ENCODE measurements at regions not wholly inside any gene's neighbourhood (a gene's known extent, or its start where the extent isn't known, plus 50 kb on each side); places are given as distances from the start of the nearest gene placed in this dataset.

DNA sequence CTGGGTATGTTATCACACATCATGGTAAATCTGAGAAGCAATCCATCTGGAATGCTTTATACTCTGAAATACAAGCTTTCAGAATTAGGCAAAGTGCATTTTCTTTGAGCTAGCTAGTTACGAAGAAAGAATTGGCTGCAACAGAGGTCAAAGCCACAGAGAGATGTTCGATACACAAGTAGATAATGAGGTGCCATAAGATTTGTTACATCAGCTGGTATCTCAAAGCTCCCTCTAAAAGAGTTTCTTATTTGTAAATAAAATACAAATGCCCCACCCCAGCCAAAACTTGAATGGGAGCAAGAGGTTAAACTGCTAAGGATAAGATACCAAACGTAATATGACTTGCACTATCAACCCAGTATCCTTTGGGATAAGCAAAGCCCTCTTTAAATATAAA lies 84.0 kb upstream of the SLCO3A1 start:
- DNase-seq = no peak

DNA sequence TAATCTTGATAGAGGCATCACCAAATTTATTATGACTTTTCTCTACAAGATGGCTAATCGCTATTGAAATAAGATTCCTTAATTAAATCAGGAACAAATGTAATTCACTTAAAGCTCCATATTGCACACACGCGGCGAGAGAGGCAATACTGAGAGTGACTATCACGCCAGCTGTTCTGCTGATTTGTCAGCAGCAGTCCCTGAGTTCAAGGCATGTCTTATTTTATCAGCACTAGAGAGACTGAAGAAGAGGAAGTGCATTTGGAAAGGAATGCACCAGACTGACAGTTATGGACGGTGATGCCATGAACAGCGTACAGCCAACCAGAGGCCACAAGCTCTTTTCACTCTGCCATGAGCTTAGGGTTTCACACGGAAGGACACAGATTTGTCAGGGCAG lies 83.6 kb upstream of the SLCO3A1 start:
- no peak for DNase-seq

DNA sequence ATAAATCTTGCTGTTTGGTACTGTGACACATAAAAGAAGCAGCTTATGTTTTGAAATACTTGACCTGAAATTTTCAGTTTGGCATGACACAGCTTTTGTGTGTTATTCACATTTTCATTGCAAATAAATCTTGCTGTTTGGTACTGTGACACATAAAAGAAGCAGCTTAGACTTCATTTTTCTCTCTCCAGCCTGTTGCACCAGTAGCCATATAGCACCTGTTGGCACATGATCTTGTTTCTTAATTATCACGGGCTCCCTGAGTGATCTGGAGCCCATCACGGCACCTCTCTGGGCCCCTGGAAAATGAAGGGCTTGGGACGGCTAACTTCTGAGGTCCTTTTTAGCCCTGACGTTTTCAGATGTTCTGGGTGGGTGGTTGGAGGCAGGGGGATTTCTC lies 77.4 kb upstream of the SLCO3A1 start:
- DNase-seq = no peak

DNA sequence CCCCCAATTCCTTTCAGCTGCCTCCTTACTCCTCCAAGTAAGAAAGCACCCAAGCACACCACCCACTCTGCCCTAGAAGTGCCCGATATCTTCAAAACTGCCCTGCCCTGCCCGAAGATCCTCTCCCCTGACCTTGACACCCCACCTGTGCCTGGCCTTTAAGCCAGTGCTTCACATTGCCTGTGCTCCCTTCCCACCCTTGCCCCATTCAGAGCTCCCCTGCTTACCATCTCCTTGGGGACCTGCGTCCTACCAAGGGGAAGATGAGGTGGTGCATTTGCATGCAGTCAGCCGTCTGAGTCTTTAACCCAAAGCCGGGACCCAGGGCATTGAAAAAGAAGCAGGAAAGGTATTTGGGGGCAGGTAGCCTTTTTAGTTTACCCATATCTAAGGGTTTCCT lies 73.5 kb upstream of the SLCO3A1 start:
- DNase-seq = no peak

DNA sequence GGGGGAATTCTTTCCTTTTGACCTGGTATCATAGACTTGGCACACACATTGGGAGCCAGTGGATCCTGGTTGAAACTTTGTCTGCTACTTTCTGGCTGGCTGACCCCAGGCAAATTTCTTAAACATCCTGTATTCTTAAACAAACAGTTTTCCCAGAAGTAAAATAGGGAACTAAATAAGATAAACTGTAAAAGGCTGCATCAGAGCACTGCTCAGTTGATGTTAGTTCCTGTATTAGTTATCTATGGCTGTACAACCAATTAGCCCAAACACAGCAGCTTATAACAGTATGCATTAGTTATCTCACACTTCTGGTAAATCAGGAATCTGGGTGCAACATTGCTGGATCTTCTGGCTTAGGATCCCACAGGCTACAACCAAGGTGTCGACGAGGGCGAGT lies 73.1 kb upstream of the SLCO3A1 start:
- no peak for DNase-seq

DNA sequence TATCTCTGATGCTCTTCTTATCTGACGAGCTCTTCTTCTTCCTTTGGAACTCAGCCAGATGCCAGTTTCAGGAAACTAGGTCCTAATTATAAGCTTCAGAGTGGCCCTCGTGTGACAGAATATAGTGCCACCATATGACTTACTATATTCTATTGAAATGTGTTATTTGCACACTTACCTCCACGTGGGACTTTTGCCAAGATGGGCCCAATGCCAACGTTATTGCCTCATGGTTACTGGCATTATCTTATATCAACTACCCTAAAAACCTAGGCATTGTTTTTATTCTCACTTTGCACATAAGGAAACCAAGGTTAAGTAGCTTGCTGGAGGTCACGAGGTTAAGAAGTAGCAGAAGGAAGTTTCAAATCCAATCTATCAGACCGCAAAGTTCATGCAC lies 71.3 kb upstream of the SLCO3A1 start:
- no peak for DNase-seq

DNA sequence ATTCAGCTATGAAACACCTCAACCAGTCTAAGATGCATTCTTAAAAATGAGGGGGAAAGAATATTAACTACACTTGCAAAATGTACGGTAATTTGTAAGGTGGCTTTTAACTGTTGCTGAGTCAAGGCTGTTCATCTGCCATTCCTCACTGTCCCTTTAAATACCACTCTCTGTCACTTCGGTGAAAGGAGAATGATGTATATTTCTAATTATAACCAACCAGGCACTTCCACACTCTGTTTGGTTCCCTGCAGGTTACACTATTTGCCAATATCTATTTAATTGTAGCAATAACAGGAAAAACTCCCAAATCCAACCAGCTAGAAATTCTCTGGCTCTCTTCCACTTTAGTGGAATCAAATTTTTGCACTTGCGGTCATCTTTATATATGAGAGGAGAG lies 70.5 kb upstream of the SLCO3A1 start:
- DNase-seq = no peak

DNA sequence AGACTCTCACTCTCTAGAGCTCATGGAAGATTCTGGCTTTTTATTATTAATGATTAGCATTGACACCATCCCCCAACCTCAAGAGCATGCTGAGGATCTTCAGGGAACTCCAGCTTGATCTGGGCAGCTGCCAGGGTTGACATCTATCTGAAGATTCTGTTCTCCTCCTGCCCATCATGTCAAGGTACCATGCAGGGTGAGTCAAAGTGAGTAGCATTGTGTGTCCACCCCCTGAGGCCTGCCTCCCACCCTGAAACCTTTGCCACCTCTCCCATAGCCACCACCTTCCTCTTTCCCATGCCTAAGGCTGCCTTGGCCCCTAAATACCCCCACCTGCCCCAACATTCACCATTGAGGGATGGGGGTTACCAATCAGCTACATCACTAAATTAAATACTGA lies 70.1 kb upstream of the SLCO3A1 start:
- DNase-seq = no peak

DNA sequence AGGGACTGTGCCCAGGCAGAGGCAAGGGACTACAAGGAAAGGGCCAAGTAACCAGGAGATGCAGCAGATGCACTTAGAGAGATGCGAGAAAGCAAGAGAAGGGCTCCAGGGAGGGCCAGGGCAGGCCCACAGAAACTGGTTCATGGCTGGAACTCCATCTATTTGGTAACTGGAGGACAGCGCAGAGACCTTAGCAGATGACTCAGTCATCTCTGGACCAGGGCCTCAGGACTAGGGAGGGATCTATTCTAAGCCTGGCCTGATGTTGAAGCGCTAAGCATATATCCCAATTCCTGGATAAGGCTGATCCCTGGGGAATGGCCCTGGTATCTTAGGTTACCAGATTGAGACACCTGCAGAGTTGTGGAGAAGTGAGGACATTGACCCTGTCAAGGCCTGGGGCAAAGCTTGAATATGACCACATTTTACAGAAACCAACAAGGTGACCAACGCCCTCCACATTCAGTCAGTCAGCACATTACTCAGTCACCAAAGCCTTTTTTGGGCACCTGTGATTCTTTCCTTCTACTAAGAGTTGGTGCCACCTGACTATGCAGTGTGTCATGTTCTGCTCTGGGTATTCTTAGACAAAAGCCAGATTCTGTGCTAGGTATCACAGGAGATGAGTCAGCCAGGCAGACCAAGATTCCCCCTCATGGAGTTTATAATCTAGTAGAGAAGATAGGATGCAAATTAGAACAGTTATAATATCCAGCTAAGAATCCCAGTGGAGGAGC lies 68.4 kb upstream of the SLCO3A1 start:
- no peak for DNase-seq

DNA sequence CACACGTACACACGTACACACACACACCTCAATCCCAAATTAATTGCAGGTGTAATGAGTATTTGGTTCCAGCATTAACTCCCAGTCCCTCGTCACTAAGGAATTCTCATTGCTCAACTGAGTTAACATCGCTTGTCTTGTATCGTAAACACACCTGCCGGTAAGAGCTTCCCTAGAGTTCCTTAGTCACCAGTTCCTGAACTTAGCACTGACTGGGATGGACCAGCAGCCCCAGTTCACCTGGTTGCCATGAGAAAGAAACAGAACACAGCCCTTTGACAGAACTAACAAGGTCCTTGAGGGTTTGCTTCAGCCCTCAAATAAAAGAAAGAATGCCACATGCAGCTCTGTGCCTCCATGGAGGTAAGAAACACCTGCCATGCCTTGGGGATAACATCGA lies 66.3 kb upstream of the SLCO3A1 start:
- no peak for DNase-seq

DNA sequence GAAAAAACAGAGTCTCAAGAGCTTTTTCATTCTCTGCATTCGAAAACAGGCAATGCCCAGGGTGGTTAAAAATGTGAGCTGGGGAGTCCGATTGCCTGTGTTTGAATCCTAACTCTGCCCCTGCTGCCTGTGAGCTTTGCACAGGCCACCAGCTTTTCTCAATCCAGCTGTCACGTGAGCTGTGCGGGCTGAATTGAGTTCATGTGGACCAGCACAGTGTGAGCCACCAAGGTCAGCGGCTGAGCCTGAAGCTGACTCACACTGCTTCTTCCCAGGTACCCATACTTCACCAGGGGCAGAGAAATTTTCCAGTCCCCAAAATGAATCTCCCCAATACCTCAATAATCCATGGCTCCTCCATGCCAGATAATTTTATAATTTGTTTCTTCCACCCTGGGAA lies 64.4 kb upstream of the SLCO3A1 start:
- DNase-seq = no peak

DNA sequence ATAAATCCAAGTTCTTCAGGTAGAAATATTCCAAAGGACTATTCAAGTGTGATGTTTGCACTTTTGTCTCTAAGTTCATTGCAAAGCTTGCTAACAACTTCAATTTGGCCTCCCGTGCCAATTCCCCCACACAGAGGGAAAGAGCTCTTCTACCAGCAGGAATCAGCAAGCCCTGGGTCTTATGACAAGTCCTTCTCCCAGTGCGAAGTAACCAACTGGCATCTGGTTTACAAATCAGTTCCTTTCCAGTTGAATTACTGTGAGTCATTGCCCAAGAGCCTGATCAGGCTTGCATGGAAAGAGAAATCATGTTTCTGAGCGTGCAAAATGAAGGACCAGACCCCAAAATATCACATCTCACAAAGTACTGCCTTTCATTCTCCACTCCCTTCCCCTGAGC lies 62.7 kb upstream of the SLCO3A1 start:
- no peak for DNase-seq

DNA sequence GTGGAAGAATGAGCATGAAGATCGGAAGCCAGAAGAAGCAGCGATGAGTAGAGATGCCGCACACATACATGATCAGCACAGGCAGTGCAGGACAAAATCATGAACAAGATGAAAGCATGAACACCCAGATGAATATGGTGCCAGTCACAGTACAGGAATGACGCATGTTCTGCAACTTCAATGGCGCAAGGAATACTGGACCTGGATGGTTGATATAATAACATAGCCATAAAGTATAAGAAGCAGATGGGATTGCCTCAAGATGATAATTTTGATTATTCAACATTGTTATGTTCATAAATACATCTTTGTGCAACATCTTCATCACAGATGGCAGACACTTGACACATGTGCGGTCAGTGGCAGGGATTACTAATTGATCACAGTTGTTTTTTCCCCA lies 59.7 kb upstream of the SLCO3A1 start:
- no peak for DNase-seq

DNA sequence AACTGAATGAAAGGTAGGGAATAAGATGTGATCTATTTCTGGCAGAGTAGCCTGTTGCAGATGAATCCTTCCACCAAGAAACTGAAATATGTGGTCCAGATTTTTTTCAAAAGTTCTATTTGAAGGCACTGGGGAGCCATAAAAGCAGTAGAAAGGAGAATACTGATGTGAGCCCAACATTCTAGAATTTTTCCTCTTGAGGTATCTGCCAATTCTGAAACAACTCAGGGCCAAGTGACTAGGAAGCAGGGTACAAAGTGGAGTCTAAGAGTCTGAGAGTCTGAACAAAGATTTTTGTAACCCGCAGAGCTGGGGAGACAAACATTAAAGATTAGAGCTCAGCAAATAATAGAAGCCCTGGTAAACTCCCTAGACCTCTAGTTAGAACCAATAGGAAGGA lies 58.3 kb upstream of the SLCO3A1 start:
- DNase-seq = no peak

DNA sequence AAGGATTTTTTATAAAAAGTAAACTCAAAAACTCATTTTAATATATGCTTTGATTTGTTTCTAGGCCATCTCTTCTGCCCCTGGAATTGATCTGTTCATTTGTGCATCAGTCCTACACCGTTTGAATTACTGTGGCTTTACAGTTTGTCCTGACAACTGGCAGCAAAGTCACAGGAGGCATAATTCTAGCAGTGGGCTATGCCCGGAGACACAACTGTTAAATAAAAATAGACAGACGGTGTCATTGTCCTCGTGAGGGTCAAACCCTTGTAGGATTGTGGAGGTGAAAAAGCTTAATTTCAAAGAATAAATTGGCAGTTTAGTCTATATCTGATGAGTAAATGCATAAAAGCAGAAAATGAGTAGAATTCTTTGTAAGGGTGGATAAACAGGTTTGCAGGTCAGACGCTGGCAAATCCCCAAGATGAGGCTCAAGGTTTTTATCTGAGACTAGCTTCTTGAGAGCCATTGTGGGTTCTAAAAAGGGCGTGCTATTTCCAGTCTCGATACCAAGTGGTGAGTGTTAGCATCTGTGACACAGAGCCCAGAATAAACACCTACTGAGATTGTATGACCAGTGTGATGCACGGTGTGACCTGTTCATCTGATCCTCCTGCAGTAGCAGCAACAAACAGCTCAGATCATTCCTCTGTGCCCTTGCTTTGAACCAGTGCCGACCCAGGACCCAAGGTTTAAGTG lies 51.5 kb upstream of the SLCO3A1 start:
- DNase-seq = no peak

DNA sequence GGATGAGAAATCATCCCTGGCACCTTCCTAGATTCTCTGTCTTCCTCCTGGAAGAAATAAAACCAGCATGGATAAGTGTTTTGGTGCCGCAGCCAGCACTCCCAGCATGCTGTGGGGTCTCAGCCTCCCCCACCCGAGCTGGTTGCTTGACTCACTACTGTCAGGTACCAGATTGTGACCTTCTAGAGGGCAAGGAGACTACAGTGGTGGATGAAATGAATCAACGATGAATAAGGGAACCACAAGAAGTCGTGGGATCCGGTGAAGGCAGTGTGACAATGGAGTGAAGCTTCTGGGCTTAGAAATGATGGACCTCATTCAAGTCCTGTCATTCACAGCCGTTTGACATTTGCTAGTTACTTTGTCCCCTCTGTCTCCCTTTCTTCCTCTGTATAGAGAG lies 50.2 kb upstream of the SLCO3A1 start:
- DNase-seq = no peak
